ENCODE measurements at regions not wholly inside any gene's neighbourhood (a gene's known extent, or its start where the extent isn't known, plus 50 kb on each side); places are given as distances from the start of the nearest gene placed in this dataset.

- no peak for TF ChIP-seq ZBTB40 (IDR thresholded peaks at IDR 0.05)
- TF ChIP-seq ZBTB40 (CRISPR knock-in tag; IDR thresholded peaks at IDR 0.05): no peak
- TF ChIP-seq RBM34 (IDR thresholded peaks at IDR 0.05; ENCODE audit: borderline replicate concordance, insufficient read depth, low read length): no peak
- TF ChIP-seq ZFP91 (CRISPR knock-in tag; IDR thresholded peaks at IDR 0.05): no peak
- no peak for TF ChIP-seq ZNF76 (CRISPR knock-in tag; IDR thresholded peaks at IDR 0.05; ENCODE audit: borderline replicate concordance)
- no peak for TF ChIP-seq ADNP (tag; IDR thresholded peaks at IDR 0.05)
- TF ChIP-seq NR4A1 (CRISPR knock-in tag; IDR thresholded peaks at IDR 0.05): no peak
- TF ChIP-seq NR4A1 (tag; IDR thresholded peaks at IDR 0.05): no peak
- TF ChIP-seq ESRRA (IDR thresholded peaks at IDR 0.05; ENCODE audit: borderline replicate concordance, low read depth): no peak
- TF ChIP-seq RCOR1 (IDR thresholded peaks at IDR 0.05; ENCODE audit: borderline replicate concordance in 1 of 2, low read depth in 2 of 2, low read length in 2 of 2): peak in 1 of 2 experiments; percentile 61; a peak in 2 of 4 replicates
Observed at GRCh38 chr7:16261654-16262053, 159.7 kb downstream of the CRPPA start (continued).
